Astrocyte (in vitro differentiated cells and primary cell): ENCODE measurements at regions not wholly inside any gene's neighbourhood (a gene's known extent, or its start where the extent isn't known, plus 50 kb on each side); places are given as distances from the start of the nearest gene placed in this dataset.

Source experiments
- EZH2 ChIP-seq: IDR thresholded peaks from 2 replicates; pipeline ENCODE4 v1.6.1; 2012; ENCODE audit warnings: mild to moderate bottlenecking, low read length, inconsistent platforms; ENCODE audit not compliant: insufficient read depth
- TF ChIP-seq, protein P1 (sequence below): IDR thresholded peaks from 2 replicates; pipeline ENCODE4 v1.5.1; 2011; ENCODE audit warnings: low read depth, mild to moderate bottlenecking, inconsistent platforms, low read length, moderate library complexity; ENCODE audit not compliant: insufficient read depth

DNA sequence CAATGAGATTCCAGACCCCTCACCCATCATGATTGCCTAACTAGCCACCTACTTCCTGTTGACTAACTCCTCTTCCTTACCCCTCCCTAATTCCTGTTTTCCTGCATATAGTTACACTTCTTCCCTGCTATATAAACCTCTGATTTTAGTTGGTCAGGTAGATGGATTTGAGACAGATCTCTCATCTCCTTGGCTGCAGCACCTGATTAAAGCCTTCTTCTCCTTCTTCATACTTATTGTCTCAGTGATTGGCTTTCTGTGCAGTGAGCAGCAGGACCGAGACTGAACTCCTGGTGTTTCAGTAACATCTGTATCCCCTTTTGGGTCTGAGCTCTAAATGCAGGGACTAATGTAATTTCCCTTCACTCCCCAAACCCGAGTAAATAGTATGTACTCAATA lies 51.7 kb upstream of the ATXN1 start:
- TF ChIP-seq, protein P1, sequence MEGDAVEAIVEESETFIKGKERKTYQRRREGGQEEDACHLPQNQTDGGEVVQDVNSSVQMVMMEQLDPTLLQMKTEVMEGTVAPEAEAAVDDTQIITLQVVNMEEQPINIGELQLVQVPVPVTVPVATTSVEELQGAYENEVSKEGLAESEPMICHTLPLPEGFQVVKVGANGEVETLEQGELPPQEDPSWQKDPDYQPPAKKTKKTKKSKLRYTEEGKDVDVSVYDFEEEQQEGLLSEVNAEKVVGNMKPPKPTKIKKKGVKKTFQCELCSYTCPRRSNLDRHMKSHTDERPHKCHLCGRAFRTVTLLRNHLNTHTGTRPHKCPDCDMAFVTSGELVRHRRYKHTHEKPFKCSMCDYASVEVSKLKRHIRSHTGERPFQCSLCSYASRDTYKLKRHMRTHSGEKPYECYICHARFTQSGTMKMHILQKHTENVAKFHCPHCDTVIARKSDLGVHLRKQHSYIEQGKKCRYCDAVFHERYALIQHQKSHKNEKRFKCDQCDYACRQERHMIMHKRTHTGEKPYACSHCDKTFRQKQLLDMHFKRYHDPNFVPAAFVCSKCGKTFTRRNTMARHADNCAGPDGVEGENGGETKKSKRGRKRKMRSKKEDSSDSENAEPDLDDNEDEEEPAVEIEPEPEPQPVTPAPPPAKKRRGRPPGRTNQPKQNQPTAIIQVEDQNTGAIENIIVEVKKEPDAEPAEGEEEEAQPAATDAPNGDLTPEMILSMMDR: no peak
- no peak for TF ChIP-seq EZH2
